ENCODE measurements at regions not wholly inside any gene's neighbourhood (a gene's known extent, or its start where the extent isn't known, plus 50 kb on each side); places are given as distances from the start of the nearest gene placed in this dataset.

- Mint-ChIP-seq H3K4me1 (no peaks in the 10 kb centered on the region), H3K4me3 (no peak overlapping the region), H3K36me3 (ENCODE audit: low read depth) (no peaks in the 10 kb centered on the region), H3K27ac (ENCODE audit: unreplicated experiment) (no peak overlapping the region), H3K27me3 (ENCODE audit: low read depth) (no peaks in the 10 kb centered on the region), H3K9me3 (peaks cover 3% of the 10 kb centered on the region)
- no peak for DNase-seq (ENCODE audit: low read depth, low spot score)
- TF ChIP-seq CTCF (conservative IDR thresholded peaks at IDR 0.05): no peak
Measured at GRCh38 chr7:109834851-109835250, 1256.1 kb upstream of the LRRN3 start.

GRCh38 chr7:109835577-109835976, 1255.3 kb upstream of the LRRN3 start:
- H3K4me1 Mint-ChIP-seq: no peaks in the 10 kb centered on the region
- H3K9me3 Mint-ChIP-seq: peaks cover 3% of the 10 kb centered on the region
- H3K4me3 Mint-ChIP-seq: no peak overlapping the region
- H3K27me3 Mint-ChIP-seq (ENCODE audit: low read depth): no peaks in the 10 kb centered on the region
- TF ChIP-seq CTCF (conservative IDR thresholded peaks at IDR 0.05): no peak
- no peak for DNase-seq (ENCODE audit: low read depth, low spot score)
- no peaks in the 10 kb centered on the region for H3K36me3 Mint-ChIP-seq (ENCODE audit: low read depth)
- no peak overlapping the region for H3K27ac Mint-ChIP-seq (ENCODE audit: unreplicated experiment)

GRCh38 chr7:109836016-109836415, 1254.9 kb upstream of the LRRN3 start:
- TF ChIP-seq CTCF (conservative IDR thresholded peaks at IDR 0.05): no peak
- H3K4me3 Mint-ChIP-seq: no peak overlapping the region
- H3K4me1 Mint-ChIP-seq: no peaks in the 10 kb centered on the region
- no peak overlapping the region for H3K27ac Mint-ChIP-seq (ENCODE audit: unreplicated experiment)
- peaks cover 3% of the 10 kb centered on the region for H3K9me3 Mint-ChIP-seq
- H3K27me3 Mint-ChIP-seq (ENCODE audit: low read depth): no peaks in the 10 kb centered on the region
- DNase-seq (ENCODE audit: low read depth, low spot score): no peak
- no peaks in the 10 kb centered on the region for H3K36me3 Mint-ChIP-seq (ENCODE audit: low read depth)

- no peak for DNase-seq (ENCODE audit: low read depth, low spot score)
- no peak overlapping the region for H3K4me3 Mint-ChIP-seq
- no peaks in the 10 kb centered on the region for H3K4me1 Mint-ChIP-seq
- TF ChIP-seq CTCF (conservative IDR thresholded peaks at IDR 0.05): no peak
- H3K27me3 Mint-ChIP-seq (ENCODE audit: low read depth): no peaks in the 10 kb centered on the region
- peaks cover 3% of the 10 kb centered on the region for H3K9me3 Mint-ChIP-seq
- no peak overlapping the region for H3K27ac Mint-ChIP-seq (ENCODE audit: unreplicated experiment)
- no peaks in the 10 kb centered on the region for H3K36me3 Mint-ChIP-seq (ENCODE audit: low read depth)
Measured at GRCh38 chr7:109842386-109842785, 1248.5 kb upstream of the LRRN3 start.

GRCh38 chr7:109844362-109844761, 1246.6 kb upstream of the LRRN3 start:
- H3K9me3 Mint-ChIP-seq: no peaks in the 10 kb centered on the region
- no peaks in the 10 kb centered on the region for H3K27me3 Mint-ChIP-seq (ENCODE audit: low read depth)
- no peaks in the 10 kb centered on the region for H3K36me3 Mint-ChIP-seq (ENCODE audit: low read depth)
- no peak overlapping the region for H3K4me3 Mint-ChIP-seq
- peak; percentile 71 for TF ChIP-seq CTCF (conservative IDR thresholded peaks at IDR 0.05)
- H3K4me1 Mint-ChIP-seq: no peaks in the 10 kb centered on the region
- H3K27ac Mint-ChIP-seq (ENCODE audit: unreplicated experiment): no peak overlapping the region
- no peak for DNase-seq (ENCODE audit: low read depth, low spot score)

- Mint-ChIP-seq H3K27ac (ENCODE audit: unreplicated experiment) (no peak overlapping the region), H3K4me3 (no peak overlapping the region), H3K9me3 (no peaks in the 10 kb centered on the region), H3K36me3 (ENCODE audit: low read depth) (no peaks in the 10 kb centered on the region), H3K27me3 (ENCODE audit: low read depth) (no peaks in the 10 kb centered on the region), H3K4me1 (peaks cover 4% of the 10 kb centered on the region)
- no peak for DNase-seq (ENCODE audit: low read depth, low spot score)
- no peak for TF ChIP-seq CTCF (conservative IDR thresholded peaks at IDR 0.05)
Measured at GRCh38 chr7:109864230-109864629, 1226.7 kb upstream of the LRRN3 start.

Data from neural crest cell (in vitro differentiated cells).